ENCODE measurements at regions not wholly inside any gene's neighbourhood (a gene's known extent, or its start where the extent isn't known, plus 50 kb on each side); places are given as distances from the start of the nearest gene placed in this dataset.

- TF ChIP-seq, protein P1, sequence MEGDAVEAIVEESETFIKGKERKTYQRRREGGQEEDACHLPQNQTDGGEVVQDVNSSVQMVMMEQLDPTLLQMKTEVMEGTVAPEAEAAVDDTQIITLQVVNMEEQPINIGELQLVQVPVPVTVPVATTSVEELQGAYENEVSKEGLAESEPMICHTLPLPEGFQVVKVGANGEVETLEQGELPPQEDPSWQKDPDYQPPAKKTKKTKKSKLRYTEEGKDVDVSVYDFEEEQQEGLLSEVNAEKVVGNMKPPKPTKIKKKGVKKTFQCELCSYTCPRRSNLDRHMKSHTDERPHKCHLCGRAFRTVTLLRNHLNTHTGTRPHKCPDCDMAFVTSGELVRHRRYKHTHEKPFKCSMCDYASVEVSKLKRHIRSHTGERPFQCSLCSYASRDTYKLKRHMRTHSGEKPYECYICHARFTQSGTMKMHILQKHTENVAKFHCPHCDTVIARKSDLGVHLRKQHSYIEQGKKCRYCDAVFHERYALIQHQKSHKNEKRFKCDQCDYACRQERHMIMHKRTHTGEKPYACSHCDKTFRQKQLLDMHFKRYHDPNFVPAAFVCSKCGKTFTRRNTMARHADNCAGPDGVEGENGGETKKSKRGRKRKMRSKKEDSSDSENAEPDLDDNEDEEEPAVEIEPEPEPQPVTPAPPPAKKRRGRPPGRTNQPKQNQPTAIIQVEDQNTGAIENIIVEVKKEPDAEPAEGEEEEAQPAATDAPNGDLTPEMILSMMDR (IDR thresholded peaks at IDR 0.05) = no peak
- no peak for TF ChIP-seq POLR2AphosphoS5 (IDR thresholded peaks at IDR 0.05)
Measured at GRCh38 chr1:209104646-209105045, 478.9 kb upstream of the CAMK1G start.

All from sigmoid colon (tissue), 4 donors.